ENCODE measurements at regions not wholly inside any gene's neighbourhood (a gene's known extent, or its start where the extent isn't known, plus 50 kb on each side); places are given as distances from the start of the nearest gene placed in this dataset.

GRCh38 chr2:129080715-129081476, 762.2 kb upstream of the HS6ST1 start:
- no peaks in the 10 kb centered on the region for H3K9me3 ChIP-seq
- H3K27me3 ChIP-seq, result no peaks in the 10 kb centered on the region
- no peak overlapping the region for H3K4me3 ChIP-seq (ENCODE audit: low read depth, low read length)
- no peak for DNase-seq
- TF ChIP-seq, protein P1, sequence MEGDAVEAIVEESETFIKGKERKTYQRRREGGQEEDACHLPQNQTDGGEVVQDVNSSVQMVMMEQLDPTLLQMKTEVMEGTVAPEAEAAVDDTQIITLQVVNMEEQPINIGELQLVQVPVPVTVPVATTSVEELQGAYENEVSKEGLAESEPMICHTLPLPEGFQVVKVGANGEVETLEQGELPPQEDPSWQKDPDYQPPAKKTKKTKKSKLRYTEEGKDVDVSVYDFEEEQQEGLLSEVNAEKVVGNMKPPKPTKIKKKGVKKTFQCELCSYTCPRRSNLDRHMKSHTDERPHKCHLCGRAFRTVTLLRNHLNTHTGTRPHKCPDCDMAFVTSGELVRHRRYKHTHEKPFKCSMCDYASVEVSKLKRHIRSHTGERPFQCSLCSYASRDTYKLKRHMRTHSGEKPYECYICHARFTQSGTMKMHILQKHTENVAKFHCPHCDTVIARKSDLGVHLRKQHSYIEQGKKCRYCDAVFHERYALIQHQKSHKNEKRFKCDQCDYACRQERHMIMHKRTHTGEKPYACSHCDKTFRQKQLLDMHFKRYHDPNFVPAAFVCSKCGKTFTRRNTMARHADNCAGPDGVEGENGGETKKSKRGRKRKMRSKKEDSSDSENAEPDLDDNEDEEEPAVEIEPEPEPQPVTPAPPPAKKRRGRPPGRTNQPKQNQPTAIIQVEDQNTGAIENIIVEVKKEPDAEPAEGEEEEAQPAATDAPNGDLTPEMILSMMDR (IDR thresholded peaks at IDR 0.05; ENCODE audit: low read depth, low read length), result no peak
- no peaks in the 10 kb centered on the region for H3K36me3 ChIP-seq
- H3K4me1 ChIP-seq, result no peaks in the 10 kb centered on the region

GRCh38 chr2:129085386-129085785, 766.7 kb upstream of the HS6ST1 start:
- H3K4me3 ChIP-seq (ENCODE audit: low read depth, low read length), result no peak overlapping the region

GRCh38 chr2:129087133-129087813, 768.6 kb upstream of the HS6ST1 start:
- Histone ChIP-seq H3K27me3 (no peaks in the 10 kb centered on the region), H3K9me3 (no peaks in the 10 kb centered on the region), H3K4me1 (no peaks in the 10 kb centered on the region), H3K4me3 (ENCODE audit: low read depth, low read length) (no peak overlapping the region), H3K36me3 (no peaks in the 10 kb centered on the region)
- TF ChIP-seq, protein P1 (IDR thresholded peaks at IDR 0.05; ENCODE audit: low read depth, low read length), result no peak
- no peak for DNase-seq

More at GRCh38 chr2:129085386-129085785, 766.7 kb upstream of the HS6ST1 start:
- H3K27me3 ChIP-seq, result no peaks in the 10 kb centered on the region
- DNase-seq, result no peak
- TF ChIP-seq, protein P1 (IDR thresholded peaks at IDR 0.05; ENCODE audit: low read depth, low read length), result no peak
- H3K36me3 ChIP-seq, result no peaks in the 10 kb centered on the region
- no peaks in the 10 kb centered on the region for H3K4me1 ChIP-seq
- H3K9me3 ChIP-seq, result no peaks in the 10 kb centered on the region

DNA sequence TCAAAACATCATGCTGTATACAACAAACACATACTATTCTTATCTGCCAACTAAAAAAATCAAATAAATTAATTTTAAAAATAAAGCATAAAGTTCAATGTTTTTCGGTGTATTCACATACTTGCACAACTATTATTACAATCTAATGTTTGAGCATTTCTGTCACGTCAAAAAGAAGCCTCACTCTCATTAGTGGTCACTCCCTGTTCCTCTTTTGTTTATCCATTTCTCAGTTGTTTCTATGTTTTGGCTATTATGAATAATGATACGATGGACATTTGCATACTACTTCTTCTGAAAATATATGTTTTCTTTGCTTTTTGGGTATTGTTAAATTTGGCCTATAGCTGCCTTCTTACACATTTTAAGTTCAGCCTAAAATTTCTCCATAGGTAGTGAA, 773.0 kb upstream of the HS6ST1 start:
- no peaks in the 10 kb centered on the region for H3K4me1 ChIP-seq
- TF ChIP-seq, protein P1 (IDR thresholded peaks at IDR 0.05; ENCODE audit: low read depth, low read length), result no peak
- no peaks in the 10 kb centered on the region for H3K9me3 ChIP-seq
- H3K4me3 ChIP-seq (ENCODE audit: low read depth, low read length), result no peak overlapping the region
- no peaks in the 10 kb centered on the region for H3K36me3 ChIP-seq
- no peak for DNase-seq
- H3K27me3 ChIP-seq, result no peaks in the 10 kb centered on the region

- TF ChIP-seq, protein P1 (IDR thresholded peaks at IDR 0.05; ENCODE audit: low read depth, low read length), result no peak
- DNase-seq, result no peak
- no peaks in the 10 kb centered on the region for H3K9me3 ChIP-seq
- H3K4me1 ChIP-seq, result no peaks in the 10 kb centered on the region
- H3K27me3 ChIP-seq, result no peaks in the 10 kb centered on the region
- H3K4me3 ChIP-seq (ENCODE audit: low read depth, low read length), result no peak overlapping the region
- no peaks in the 10 kb centered on the region for H3K36me3 ChIP-seq
Measured at GRCh38 chr2:129092956-129093355, 774.3 kb upstream of the HS6ST1 start.

DNA sequence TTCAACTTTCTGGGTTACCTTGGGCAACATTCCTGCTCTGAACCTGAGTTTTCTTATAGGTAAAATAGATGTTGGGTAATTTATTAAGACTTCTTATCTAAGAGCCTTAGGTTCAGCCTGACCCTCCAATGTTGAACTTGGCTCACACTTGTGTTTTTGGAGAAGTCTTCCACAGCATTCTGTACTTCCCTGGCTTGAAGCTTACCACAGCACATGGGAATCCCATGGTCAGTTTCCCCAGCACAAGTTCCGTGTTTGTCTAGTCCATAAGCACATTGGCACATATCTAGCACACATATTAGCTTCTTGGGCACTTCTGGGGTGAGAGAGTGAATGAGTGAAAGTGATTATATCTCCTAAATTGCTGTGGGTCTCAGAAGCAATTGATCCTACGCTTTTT, 782.5 kb upstream of the HS6ST1 start:
- TF ChIP-seq, protein P1 (IDR thresholded peaks at IDR 0.05; ENCODE audit: low read depth, low read length), result no peak
- Histone ChIP-seq H3K36me3 (no peaks in the 10 kb centered on the region), H3K4me1 (no peaks in the 10 kb centered on the region), H3K9me3 (no peaks in the 10 kb centered on the region), H3K4me3 (ENCODE audit: low read depth, low read length) (no peak overlapping the region), H3K27me3 (no peaks in the 10 kb centered on the region)
- no peak for DNase-seq
